ENCODE measurements at regions not wholly inside any gene's neighbourhood (a gene's known extent, or its start where the extent isn't known, plus 50 kb on each side); places are given as distances from the start of the nearest gene placed in this dataset.
"Not testable (repeated sequence)": the region's sequence is repeated elsewhere in the genome, so short reads cannot be mapped to it uniquely, and the experiment has no call there.

DNA sequence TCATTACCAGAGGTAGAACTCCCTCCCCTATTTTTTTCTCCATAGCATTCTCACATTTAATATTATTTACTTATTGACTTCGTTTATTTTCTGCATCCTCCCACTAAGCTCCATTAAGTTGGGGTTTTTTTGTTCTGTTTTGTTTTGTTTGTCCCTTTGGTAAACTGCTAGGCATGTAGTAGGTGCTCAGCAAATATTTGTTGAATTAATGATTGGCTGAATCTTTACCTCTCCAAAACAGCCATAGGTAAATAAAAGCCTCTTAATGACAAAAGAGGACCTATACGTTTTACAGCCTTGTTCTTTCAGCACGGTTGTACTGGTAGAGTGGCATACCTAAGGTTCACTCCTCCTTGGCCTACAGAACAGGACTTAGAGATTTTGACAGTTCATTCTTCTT lies 52.0 kb downstream of the PRORP start:
- no peaks in the 10 kb centered on the region for H3K4me1 ChIP-seq (ENCODE audit: insufficient read depth)
- H3K4me3 ChIP-seq (ENCODE audit: low read depth, low read length): no peak overlapping the region
- H3K27ac ChIP-seq (ENCODE audit: low read depth): no peak overlapping the region
- WGBS: 93% methylated on average over 3 of the region's 3 CpGs
- no peak for DNase-seq (ENCODE audit: extremely low spot score)
- H3K36me3 ChIP-seq (ENCODE audit: insufficient read depth): no peaks in the 10 kb centered on the region

DNA sequence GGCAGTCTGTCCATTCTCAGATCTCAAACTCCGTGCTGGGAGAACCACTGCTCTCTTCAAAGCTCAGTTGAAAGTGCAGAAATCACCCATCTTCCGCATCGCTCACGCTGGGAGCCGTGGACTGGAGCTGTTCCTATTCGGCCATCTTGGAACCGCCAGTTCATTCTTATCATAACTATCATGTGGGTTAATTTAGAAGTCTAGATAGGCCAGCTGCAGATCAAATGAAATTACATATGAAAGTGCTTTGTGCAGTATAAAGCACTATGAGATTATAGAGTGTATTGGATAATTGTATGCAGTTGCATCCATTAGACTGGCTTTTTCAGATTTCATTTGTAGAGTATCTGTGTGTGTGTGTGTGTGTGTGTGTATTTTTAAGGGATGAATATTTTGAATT lies 57.8 kb downstream of the PRORP start:
- H3K27ac ChIP-seq (ENCODE audit: low read depth): no peak overlapping the region
- 95% methylated on average over 7 of the region's 7 CpGs for WGBS
- no peaks in the 10 kb centered on the region for H3K4me1 ChIP-seq (ENCODE audit: insufficient read depth)
- no peak overlapping the region for H3K4me3 ChIP-seq (ENCODE audit: low read depth, low read length)
- H3K36me3 ChIP-seq (ENCODE audit: insufficient read depth): peaks cover 3% of the 10 kb centered on the region
- DNase-seq (ENCODE audit: extremely low spot score): no peak

DNA sequence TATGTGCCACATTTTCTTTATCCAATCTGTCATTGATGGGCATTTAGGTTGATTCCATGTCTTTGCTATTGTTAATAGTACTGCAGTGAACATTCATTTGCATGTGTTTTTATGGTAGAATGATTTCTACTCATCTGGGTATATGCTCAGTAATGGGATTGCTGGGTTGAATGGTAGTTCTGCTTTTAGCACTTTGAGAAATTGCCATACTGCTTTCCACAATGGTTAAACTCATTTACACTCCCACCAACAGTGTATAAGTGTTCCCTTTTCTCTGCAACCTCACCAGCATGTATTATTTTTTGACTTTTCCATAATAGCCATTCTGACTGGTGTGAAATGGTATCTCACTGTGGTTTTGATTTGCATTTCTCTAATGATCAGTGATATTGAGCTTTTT lies 62.5 kb downstream of the PRORP start:
- not testable (repeated sequence) for H3K4me1 ChIP-seq (ENCODE audit: insufficient read depth); DNase-seq (ENCODE audit: extremely low spot score); H3K4me3 ChIP-seq (ENCODE audit: low read depth, low read length); H3K27ac ChIP-seq (ENCODE audit: low read depth); H3K36me3 ChIP-seq (ENCODE audit: insufficient read depth)

DNA sequence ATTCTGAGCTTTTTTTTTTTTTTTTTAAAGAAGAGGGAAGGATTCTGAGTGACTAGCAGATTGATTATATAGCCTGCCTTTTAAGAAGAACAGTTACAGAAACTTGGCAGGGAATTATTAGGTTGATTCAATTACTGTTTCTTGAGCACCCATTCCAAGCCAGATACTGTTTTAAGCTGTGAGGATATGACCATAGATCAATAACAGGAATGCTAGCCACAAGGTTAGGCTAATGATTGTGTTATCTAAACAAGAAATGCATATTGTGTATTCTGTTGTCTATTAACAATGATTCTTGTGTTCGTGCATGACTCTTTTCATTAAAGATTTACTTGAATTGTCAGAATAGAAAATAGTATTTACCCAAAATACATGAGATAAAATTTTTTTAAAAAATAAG lies 67.1 kb downstream of the PRORP start:
- no peaks in the 10 kb centered on the region for H3K36me3 ChIP-seq (ENCODE audit: insufficient read depth)
- no peak for DNase-seq (ENCODE audit: extremely low spot score)
- WGBS: 95% methylated on average over 1 of the region's 1 CpG

DNA sequence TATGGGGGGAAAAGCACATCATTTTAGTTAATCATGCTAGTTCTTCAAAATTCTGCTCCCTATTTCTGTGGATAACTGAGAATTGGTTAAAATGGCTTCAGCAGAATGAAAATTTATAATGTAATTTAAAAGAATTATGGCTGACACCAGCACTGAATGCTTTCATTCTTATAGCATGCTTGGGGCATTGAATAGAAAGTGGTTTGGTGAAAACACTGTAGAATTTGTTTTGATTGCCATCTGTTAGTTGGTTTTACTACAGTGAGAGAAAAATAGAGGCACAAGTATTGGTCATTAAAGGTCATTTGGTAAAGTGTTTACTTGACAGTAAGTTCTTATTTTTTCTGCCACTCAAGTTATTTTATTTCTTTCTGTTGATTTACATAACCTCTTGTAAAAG lies 70.8 kb downstream of the PRORP start:
- H3K4me1 ChIP-seq (ENCODE audit: insufficient read depth): no peaks in the 10 kb centered on the region
- no peaks in the 10 kb centered on the region for H3K36me3 ChIP-seq (ENCODE audit: insufficient read depth)
- no peak overlapping the region for H3K27ac ChIP-seq (ENCODE audit: low read depth)
- no peak overlapping the region for H3K4me3 ChIP-seq (ENCODE audit: low read depth, low read length)
- DNase-seq (ENCODE audit: extremely low spot score): no peak

More for the DNA sequence above, 67.1 kb downstream of the PRORP start:
- Histone ChIP-seq H3K4me1 (ENCODE audit: insufficient read depth) (no peaks in the 10 kb centered on the region), H3K4me3 (ENCODE audit: low read depth, low read length) (no peak overlapping the region), H3K27ac (ENCODE audit: low read depth) (no peak overlapping the region)

DNA sequence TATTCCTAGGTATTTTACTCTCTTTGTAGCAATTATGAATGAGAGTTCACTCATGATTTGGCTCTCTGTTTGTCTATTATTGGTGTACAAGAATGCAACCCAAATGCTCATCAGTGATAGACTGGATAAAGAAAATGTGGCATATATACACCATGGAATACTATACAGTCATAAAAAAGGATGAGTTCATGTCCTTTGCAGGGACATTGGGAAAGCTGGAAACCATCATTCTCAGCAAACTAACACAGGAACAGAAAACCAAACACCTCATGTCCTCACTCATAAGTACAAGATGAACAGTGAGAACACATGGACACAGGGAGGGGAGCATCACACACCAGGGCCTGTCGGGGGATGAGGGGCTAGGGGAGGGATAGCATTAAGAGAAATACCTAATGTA lies 71.8 kb downstream of the PRORP start:
- H3K27ac ChIP-seq (ENCODE audit: low read depth); H3K4me1 ChIP-seq (ENCODE audit: insufficient read depth); H3K36me3 ChIP-seq (ENCODE audit: insufficient read depth); DNase-seq (ENCODE audit: extremely low spot score); H3K4me3 ChIP-seq (ENCODE audit: low read depth, low read length): not testable (repeated sequence)
- 100% methylated on average over 1 of the region's 1 CpG for WGBS

DNA sequence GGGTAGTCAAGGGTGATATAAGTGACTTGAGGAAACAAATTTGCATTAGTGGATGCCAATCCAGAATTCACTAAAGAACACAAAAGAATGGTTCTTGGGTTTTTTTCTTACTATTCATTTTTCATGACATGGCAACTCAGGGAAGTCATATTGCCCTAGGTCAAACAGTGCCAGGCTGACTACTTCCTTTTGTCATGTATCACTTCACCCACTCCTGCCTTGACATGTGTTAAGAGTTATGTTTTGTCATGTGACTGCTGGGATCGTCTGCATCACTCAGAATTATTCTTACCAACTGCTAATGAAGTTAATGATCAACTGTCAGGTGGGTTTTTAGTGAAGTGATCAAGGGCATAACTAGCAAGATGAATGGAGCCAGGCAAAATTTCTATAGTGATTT lies 74.2 kb downstream of the PRORP start:
- 33% methylated on average over 1 of the region's 1 CpG for WGBS
- Histone ChIP-seq H3K4me3 (ENCODE audit: low read depth, low read length) (no peak overlapping the region), H3K27ac (ENCODE audit: low read depth) (no peak overlapping the region), H3K36me3 (ENCODE audit: insufficient read depth) (no peaks in the 10 kb centered on the region), H3K4me1 (ENCODE audit: insufficient read depth) (no peaks in the 10 kb centered on the region)
- DNase-seq (ENCODE audit: extremely low spot score): no peak

DNA sequence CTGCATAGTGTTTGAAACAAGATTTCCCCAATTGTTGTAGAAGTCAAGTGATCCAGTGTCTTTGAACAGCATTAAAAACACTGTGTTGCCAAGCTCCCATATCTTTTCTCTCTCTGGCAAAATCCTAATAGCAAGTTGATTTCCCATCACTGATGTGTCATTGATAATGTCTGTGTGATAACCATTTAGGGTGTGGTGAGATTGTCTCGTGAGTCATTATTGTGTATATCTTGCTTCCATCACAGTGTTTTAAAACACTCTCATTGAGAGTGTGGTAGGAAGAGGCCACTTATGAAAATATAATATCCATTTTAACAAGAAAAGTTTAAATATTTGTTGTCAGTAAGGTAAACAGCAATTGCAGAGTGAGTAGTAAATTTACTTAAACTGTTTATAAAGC lies 74.7 kb downstream of the PRORP start:
- 29% methylated on average over 1 of the region's 1 CpG for WGBS

DNA sequence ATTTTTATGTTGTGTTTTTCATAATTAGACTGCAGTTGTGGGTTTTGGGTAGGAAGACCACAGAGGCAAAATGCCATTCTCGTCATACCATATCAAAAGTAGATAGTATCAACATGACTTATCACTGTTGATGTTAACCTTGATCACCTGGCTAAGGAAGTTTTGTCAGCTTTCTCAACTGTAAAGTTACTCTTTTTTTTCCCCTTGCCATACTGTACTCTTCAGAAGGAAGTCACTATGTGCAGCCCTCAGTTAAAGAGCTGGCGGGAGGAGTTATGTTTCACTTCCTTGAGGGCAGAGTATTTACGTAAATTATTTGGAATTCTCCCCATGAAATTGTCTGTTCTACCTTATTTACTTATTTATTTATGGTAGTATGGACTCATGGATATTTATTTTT lies 78.7 kb downstream of the PRORP start:
- Histone ChIP-seq H3K27ac (ENCODE audit: low read depth) (no peak overlapping the region), H3K4me1 (ENCODE audit: insufficient read depth) (no peaks in the 10 kb centered on the region), H3K36me3 (ENCODE audit: insufficient read depth) (no peaks in the 10 kb centered on the region), H3K4me3 (ENCODE audit: low read depth, low read length) (no peak overlapping the region)
- WGBS: 87% methylated on average over 3 of the region's 3 CpGs
- no peak for DNase-seq (ENCODE audit: extremely low spot score)

More for the DNA sequence above, 74.7 kb downstream of the PRORP start:
- no peaks in the 10 kb centered on the region for H3K4me1 ChIP-seq (ENCODE audit: insufficient read depth)
- no peak for DNase-seq (ENCODE audit: extremely low spot score)
- no peaks in the 10 kb centered on the region for H3K36me3 ChIP-seq (ENCODE audit: insufficient read depth)
- H3K4me3 ChIP-seq (ENCODE audit: low read depth, low read length): no peak overlapping the region
- H3K27ac ChIP-seq (ENCODE audit: low read depth): no peak overlapping the region

DNA sequence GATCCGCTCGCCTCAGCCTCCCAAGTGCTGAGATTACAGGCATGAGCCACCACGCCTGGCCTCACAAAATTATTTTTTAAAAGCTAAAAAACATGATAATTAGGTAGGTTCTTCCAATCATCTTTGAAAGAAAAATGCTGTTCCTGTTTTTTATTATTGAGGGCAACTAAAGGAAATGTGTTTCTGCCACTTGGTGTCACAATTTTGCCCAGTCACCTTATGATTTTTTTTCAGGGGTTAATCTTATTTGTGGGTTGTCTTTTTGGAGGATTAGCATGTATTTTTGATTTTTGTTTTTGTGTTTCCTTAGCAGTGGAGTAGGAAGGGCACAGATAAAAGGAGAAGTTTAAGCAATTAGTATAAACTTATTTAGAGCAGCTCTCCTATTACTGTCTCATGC lies 79.8 kb downstream of the PRORP start:
- Histone ChIP-seq H3K27ac (ENCODE audit: low read depth) (no peak overlapping the region), H3K36me3 (ENCODE audit: insufficient read depth) (no peaks in the 10 kb centered on the region), H3K4me1 (ENCODE audit: insufficient read depth) (no peaks in the 10 kb centered on the region), H3K4me3 (ENCODE audit: low read depth, low read length) (no peak overlapping the region)
- no peak for DNase-seq (ENCODE audit: extremely low spot score)
- WGBS: 96% methylated on average over 3 of the region's 3 CpGs

DNA sequence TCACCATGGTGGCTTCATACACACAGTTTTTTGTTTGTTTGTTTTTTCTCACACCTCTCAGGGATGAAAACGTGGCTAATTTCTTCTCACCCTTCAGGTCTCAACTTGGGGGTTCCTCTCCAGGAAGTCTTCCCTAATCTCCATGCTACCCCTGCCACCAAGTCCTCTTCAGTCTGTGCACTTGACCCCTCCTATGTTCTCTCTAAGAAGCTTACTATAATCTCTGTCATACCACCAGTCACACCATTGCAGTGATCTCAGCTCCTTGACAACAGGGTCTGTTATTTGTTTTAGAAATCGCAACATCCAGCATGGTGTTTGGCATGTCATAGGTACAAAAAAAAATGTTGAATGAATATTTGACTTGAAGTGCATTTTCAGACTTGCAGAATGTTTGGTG lies 83.4 kb downstream of the PRORP start:
- no peaks in the 10 kb centered on the region for H3K4me1 ChIP-seq (ENCODE audit: insufficient read depth)
- no peak for DNase-seq (ENCODE audit: extremely low spot score)
- H3K36me3 ChIP-seq (ENCODE audit: insufficient read depth): no peaks in the 10 kb centered on the region
- WGBS: 84% methylated on average over 2 of the region's 2 CpGs
- H3K4me3 ChIP-seq (ENCODE audit: low read depth, low read length): no peak overlapping the region
- no peak overlapping the region for H3K27ac ChIP-seq (ENCODE audit: low read depth)

DNA sequence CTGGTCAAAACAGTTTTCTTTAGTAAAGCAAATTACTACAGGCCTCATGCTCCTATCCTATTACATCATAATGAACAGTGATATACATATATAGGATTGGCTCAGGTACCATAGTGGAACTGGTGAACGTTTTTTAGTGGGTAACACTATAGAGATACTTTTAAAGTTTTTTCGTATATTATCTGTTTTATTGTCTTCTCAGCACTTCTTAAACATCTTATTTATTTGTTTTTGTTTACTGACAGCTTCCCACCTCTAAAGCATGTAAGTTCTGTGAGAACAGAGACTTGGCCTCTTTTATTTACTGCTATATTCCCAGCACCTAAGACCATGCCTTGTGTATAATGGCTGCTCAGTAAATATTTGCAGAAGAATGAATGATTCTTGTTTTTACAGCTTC lies 81.1 kb upstream of the PSMA6 start:
- no peak overlapping the region for H3K4me3 ChIP-seq (ENCODE audit: low read depth, low read length)
- no peak overlapping the region for H3K27ac ChIP-seq (ENCODE audit: low read depth)
- DNase-seq (ENCODE audit: extremely low spot score): no peak
- H3K36me3 ChIP-seq (ENCODE audit: insufficient read depth): no peaks in the 10 kb centered on the region
- no peaks in the 10 kb centered on the region for H3K4me1 ChIP-seq (ENCODE audit: insufficient read depth)
- 87% methylated on average over 2 of the region's 2 CpGs for WGBS

DNA sequence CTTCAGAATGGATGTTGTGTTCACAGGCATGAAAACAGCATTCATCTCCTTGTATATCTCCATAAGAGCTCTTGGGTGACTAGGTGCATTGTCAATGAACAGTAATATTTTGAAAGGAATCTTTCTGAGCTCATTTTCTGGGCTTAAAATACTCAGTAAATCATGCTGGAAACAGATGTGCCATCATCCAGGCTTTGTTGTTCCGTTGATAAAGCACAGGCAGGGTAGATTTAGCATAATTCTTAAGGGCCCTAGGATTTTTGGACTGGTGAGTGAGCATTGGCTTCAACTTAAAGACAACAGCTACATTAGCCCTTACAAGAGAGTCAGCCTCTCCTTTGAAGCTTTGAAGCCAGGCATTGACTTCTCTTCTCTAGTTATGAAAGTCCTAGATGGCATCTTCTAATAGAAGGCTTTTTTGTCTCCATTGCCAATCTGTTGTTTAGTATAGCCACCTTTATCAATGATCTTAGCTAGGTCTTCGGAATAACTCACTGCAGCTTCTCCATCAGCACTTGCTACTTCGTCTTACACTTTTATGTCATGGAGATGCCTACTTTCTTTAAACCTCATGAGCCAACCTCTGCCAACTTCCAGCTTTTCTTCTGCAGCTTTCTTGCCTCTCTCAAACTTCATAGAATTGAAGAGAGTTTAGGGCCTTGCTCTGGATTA lies 79.6 kb upstream of the PSMA6 start:
- 81% methylated on average over 3 of the region's 3 CpGs for WGBS
- Histone ChIP-seq H3K27ac (ENCODE audit: low read depth) (no peak overlapping the region), H3K36me3 (ENCODE audit: insufficient read depth) (no peaks in the 10 kb centered on the region), H3K4me1 (ENCODE audit: insufficient read depth) (no peaks in the 10 kb centered on the region), H3K4me3 (ENCODE audit: low read depth, low read length) (no peak overlapping the region)
- no peak for DNase-seq (ENCODE audit: extremely low spot score)

DNA sequence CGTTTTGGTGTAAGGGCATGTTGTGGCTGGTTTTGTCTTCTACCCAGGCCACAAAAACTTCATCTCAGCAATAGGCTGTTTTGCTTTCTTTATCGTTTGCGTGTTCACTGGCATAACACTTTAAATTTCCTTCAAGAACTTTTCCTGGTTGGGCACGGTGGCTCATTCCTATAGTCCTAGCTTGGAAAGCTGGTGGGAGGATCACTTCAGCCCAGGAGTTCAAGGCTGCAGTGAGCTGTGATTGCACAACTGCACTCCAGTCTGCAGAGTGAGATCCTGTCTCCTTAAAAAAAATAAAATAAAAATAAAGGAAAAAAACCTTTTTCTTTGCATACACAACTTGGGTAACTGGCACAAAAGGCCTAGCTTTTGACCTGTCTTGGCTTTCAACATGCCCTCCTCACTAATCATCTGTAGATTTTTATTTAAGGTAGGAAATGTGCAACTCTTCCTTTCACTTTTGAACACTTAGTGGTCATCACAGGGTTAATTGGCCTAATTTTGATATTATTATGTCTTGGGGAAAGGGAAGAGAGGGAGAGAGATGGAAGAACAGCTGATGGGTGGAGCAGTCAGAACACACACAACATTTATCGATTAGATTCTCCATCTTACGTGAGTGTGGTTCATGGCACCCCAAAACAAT lies 78.9 kb upstream of the PSMA6 start:
- no peak for DNase-seq (ENCODE audit: extremely low spot score)
- H3K4me3 ChIP-seq (ENCODE audit: low read depth, low read length): no peak overlapping the region
- no peak overlapping the region for H3K27ac ChIP-seq (ENCODE audit: low read depth)
- H3K4me1 ChIP-seq (ENCODE audit: insufficient read depth): no peaks in the 10 kb centered on the region
- no peaks in the 10 kb centered on the region for H3K36me3 ChIP-seq (ENCODE audit: insufficient read depth)
- 87% methylated on average over 6 of the region's 6 CpGs for WGBS

Measured in urinary bladder (tissue), 3 donors.